ENCODE measurements at regions not wholly inside any gene's neighbourhood (a gene's known extent, or its start where the extent isn't known, plus 50 kb on each side); places are given as distances from the start of the nearest gene placed in this dataset.
"Not testable (repeated sequence)": the region's sequence is repeated elsewhere in the genome, so short reads cannot be mapped to it uniquely, and the experiment has no call there.

DNA sequence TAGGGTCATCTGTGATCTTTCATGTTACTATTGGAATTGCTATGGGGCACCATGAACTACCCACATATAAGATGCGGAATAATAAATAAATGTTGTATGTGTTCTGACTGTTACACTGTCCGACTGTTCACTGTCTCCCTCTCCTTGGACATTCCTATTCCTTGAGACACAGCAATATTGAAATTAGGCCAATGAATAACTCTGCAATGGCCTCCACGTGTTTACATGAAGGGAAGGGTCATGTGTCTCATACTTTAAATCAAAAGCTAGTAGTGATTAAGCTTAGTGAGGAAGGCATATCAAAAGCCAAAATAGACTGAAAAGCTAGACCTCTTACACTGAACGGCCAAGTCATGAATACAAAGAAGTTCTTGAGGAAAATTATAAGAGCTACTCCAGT, 751.3 kb downstream of the SOCS6 start:
- Mint-ChIP-seq H3K27me3 (ENCODE audit: insufficient read depth) (peaks cover 2% of the 10 kb centered on the region), H3K4me1 (ENCODE audit: low read depth) (no peaks in the 10 kb centered on the region), H3K4me3 (no peak overlapping the region), H3K9me3 (peaks cover 40% of the 10 kb centered on the region), H3K27ac (no peak overlapping the region), H3K36me3 (ENCODE audit: low read depth) (no peaks in the 10 kb centered on the region)
- no peak for DNase-seq
- TF ChIP-seq, protein P1, sequence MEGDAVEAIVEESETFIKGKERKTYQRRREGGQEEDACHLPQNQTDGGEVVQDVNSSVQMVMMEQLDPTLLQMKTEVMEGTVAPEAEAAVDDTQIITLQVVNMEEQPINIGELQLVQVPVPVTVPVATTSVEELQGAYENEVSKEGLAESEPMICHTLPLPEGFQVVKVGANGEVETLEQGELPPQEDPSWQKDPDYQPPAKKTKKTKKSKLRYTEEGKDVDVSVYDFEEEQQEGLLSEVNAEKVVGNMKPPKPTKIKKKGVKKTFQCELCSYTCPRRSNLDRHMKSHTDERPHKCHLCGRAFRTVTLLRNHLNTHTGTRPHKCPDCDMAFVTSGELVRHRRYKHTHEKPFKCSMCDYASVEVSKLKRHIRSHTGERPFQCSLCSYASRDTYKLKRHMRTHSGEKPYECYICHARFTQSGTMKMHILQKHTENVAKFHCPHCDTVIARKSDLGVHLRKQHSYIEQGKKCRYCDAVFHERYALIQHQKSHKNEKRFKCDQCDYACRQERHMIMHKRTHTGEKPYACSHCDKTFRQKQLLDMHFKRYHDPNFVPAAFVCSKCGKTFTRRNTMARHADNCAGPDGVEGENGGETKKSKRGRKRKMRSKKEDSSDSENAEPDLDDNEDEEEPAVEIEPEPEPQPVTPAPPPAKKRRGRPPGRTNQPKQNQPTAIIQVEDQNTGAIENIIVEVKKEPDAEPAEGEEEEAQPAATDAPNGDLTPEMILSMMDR (IDR thresholded peaks at IDR 0.05): no peak

DNA sequence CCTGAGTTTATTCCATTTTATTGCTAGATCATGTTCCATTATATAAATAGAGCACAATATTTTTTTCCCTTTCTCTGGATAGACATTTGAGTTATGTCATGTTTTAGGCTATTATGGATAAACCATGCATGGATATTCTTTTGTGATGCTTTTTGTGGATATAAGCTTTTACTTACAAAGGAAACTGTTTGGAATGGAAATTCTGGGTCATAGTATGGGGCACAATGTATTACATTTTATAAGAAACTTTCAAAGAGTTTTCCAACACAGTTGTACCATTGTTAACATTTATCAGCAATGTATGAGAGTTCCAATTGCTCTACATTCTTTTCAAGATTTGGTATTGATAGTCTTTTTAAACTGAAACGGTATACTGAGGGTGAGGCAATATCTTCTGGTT, 749.4 kb downstream of the SOCS6 start:
- TF ChIP-seq, protein P1 (IDR thresholded peaks at IDR 0.05): no peak
- no peaks in the 10 kb centered on the region for H3K36me3 Mint-ChIP-seq (ENCODE audit: low read depth)
- no peak overlapping the region for H3K27ac Mint-ChIP-seq
- no peak for DNase-seq
- H3K4me1 Mint-ChIP-seq (ENCODE audit: low read depth): no peaks in the 10 kb centered on the region
- H3K27me3 Mint-ChIP-seq (ENCODE audit: insufficient read depth): peaks cover 2% of the 10 kb centered on the region
- peaks cover 50% of the 10 kb centered on the region for H3K9me3 Mint-ChIP-seq
- no peak overlapping the region for H3K4me3 Mint-ChIP-seq

DNA sequence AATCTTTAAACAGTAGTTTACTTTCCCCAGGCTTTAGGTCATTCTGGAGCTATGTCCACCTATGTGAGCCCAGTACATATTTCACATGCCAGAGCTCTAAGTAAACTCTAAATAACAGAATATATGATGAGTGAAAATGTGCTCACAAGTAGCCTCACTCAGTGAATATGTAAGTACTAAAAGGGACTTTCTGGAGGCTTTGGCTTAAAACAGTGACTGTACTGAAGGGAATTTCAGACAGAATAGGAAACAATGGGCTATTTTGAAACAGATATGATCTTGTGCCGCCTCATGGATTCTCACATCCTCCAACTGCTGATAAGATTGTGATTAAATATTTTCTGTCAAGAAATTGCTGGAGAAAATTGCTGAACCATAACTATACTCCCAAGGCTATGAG, 747.9 kb downstream of the SOCS6 start:
- Mint-ChIP-seq H3K4me3 (no peak overlapping the region), H3K27ac (no peak overlapping the region), H3K36me3 (ENCODE audit: low read depth) (no peaks in the 10 kb centered on the region), H3K9me3 (peaks cover 57% of the 10 kb centered on the region), H3K27me3 (ENCODE audit: insufficient read depth) (peaks cover 2% of the 10 kb centered on the region), H3K4me1 (ENCODE audit: low read depth) (no peaks in the 10 kb centered on the region)
- no peak for DNase-seq
- TF ChIP-seq, protein P1 (IDR thresholded peaks at IDR 0.05): no peak

DNA sequence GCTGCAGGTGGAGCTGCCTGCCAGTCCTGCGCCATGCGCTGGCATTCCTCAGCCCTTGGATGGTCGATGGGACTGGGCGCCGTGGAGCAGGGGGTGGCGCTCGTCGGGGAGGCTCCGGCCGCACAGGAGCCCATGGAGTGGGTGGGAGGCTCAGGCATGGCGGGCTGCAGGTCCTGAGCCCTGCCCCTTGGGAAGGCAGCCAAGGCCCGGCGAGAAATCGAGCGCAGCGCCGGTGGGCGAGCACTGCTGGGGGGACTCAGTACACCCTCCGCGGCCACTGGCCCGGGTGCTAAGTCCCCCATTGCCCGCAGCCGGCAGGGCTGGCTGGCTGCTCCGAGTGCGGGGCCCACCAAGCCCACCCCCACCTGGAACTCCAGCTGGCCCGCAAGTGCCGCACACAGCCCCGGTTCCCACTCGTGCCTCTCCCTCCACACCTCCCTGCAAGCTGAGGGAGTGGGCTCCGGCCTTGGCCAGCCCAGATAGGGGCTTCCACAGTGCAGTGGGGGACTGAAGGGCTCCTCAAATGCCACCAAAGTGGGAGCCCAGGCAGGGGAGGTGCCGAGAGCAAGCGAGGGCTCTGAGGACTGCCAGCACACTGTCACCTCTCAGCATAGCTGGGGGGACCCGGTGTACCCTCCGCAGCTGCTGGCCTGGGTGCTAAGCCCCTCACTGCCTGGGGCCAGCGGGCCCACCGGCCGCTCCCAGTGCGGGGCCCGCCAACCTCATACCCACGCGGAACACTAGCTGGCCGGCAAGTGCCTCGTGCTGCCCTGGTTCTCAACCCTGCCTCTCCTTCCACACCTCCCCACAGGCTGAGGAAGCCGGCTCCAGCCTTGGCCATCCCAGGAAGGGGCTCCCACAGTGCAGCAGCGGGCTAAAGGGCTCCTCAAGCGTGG, 742.7 kb downstream of the SOCS6 start:
- not testable (repeated sequence) for H3K36me3 Mint-ChIP-seq (ENCODE audit: low read depth); H3K4me1 Mint-ChIP-seq (ENCODE audit: low read depth); H3K27ac Mint-ChIP-seq; DNase-seq; H3K4me3 Mint-ChIP-seq; H3K27me3 Mint-ChIP-seq (ENCODE audit: insufficient read depth)
- peaks cover 67% of the 10 kb centered on the region for H3K9me3 Mint-ChIP-seq

DNA sequence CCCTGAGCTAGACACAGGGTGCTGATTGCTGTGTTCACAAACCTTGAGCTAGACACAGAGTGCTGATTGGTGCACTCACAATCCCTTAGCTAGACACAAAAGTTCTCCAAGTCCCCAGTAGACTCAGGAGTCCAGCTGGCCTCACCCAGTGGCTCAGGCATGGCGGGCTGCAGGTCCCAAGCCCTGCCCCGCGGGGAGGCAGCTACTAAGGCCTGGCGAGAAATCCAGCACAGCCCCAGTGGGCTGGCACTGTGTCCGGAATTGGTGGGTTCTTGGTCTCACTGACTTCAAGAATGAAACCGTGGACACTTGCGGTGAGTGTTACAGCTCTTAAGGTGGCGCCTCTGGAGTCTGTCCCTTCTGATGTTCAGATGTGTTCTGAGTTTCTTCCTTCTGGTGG, 741.2 kb downstream of the SOCS6 start:
- not testable (repeated sequence) for H3K36me3 Mint-ChIP-seq (ENCODE audit: low read depth); DNase-seq; H3K4me1 Mint-ChIP-seq (ENCODE audit: low read depth); H3K27ac Mint-ChIP-seq; H3K4me3 Mint-ChIP-seq; H3K27me3 Mint-ChIP-seq (ENCODE audit: insufficient read depth)
- peaks cover 61% of the 10 kb centered on the region for H3K9me3 Mint-ChIP-seq

DNA sequence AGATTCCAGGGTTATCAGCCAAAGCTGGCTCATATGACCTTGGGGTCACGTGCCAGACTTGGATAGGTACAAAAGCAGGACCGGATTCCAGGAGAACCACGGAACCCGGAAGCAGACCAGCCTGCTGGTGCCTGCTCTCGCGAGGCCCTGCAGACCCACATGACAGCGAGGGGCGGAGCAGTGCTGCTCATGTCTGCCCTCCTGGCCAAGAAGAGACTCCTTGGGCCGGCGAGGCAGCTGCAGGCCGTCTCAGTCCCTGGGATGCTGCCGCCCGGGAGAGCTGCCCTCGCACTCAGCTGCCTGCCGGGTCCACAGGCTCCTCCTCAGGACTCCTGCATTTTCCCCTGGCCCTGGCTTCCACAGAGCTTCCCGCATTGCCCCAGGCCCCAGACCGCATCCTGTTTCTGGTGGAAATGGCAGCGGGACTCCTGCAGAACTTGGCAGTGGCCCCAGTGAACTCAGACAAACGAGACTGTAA, 739.5 kb downstream of the SOCS6 start:
- DNase-seq: no peak
- Mint-ChIP-seq H3K4me1 (ENCODE audit: low read depth) (no peaks in the 10 kb centered on the region), H3K4me3 (no peak overlapping the region), H3K27ac (no peak overlapping the region), H3K36me3 (ENCODE audit: low read depth) (peaks cover 5% of the 10 kb centered on the region; the same call in 1 of the 2 replicates), H3K27me3 (ENCODE audit: insufficient read depth) (no peaks in the 10 kb centered on the region; the same call in 1 of the 2 replicates), H3K9me3 (peaks cover 65% of the 10 kb centered on the region)
- TF ChIP-seq, protein P1 (IDR thresholded peaks at IDR 0.05): no peak
